ENCODE measurements at regions not wholly inside any gene's neighbourhood (a gene's known extent, or its start where the extent isn't known, plus 50 kb on each side); places are given as distances from the start of the nearest gene placed in this dataset.
A peak's percentile ranks its signal among the peaks of the same experiment; 100 is the strongest.

GRCh38 chrX:107565931-107566603 lies 62.2 kb upstream of the PRPS1 start:
- H3K4me2 ChIP-seq, result 0 out of 2 replicates have a peak overlapping the region, but pooled peaks have one; percentile 11
- Mint-ChIP-seq H3K9me3 (no peaks in the 10 kb centered on the region), H3K4me3 (peak overlapping the region; percentile 19; the same call in 1 of the 3 replicates), H3K36me3 (ENCODE audit: low read depth) (no peaks in the 10 kb centered on the region), H3K4me1 (peaks cover 55% of the 10 kb centered on the region), H3K27me3 (ENCODE audit: insufficient read depth, low read depth, poor library complexity) (peaks cover 6% of the 10 kb centered on the region), H3K27ac (peak overlapping the region; percentile 92; the same call in 1 of the 2 replicates)
- H3F3A ChIP-seq (replicated peaks; ENCODE audit: low read depth), result no peaks in the 10 kb centered on the region
- ATAC-seq (peak; percentile 86), DNase-seq (ENCODE audit: low spot score) (peak; percentile 78)
- no peaks in the 10 kb centered on the region for H4K20me1 ChIP-seq (replicated peaks; ENCODE audit: insufficient read depth)
- no peaks in the 10 kb centered on the region for H3K27me3 ChIP-seq (ENCODE audit: insufficient read depth)
- H3K79me2 ChIP-seq (replicated peaks; ENCODE audit: insufficient read depth), result no peaks in the 10 kb centered on the region
- peak overlapping the region; percentile 57; the same call in 1 of the 2 replicates for H3K27ac ChIP-seq (ENCODE audit: low read depth)
- H2AFZ ChIP-seq, result no peak overlapping the region
- H3K36me3 ChIP-seq (ENCODE audit: insufficient read depth), result no peaks in the 10 kb centered on the region
- H3K9me2 ChIP-seq (ENCODE audit: insufficient read depth), result no peaks in the 10 kb centered on the region
- H3K4me1 ChIP-seq (ENCODE audit: insufficient read depth), result peaks cover 16% of the 10 kb centered on the region
- peak; percentile 53; the same call in 1 of the 2 replicates for TF ChIP-seq CREB1 (CRISPR knock-in tag; IDR thresholded peaks at IDR 0.05; ENCODE audit: low read depth)
- TF ChIP-seq POLR2AphosphoS5 (IDR thresholded peaks at IDR 0.05; ENCODE audit: low read depth), result no peak
- H3K4me3 ChIP-seq, result no peak overlapping the region

- Mint-ChIP-seq H3K4me3 (no peak overlapping the region), H3K36me3 (ENCODE audit: low read depth) (no peaks in the 10 kb centered on the region), H3K27ac (peak overlapping the region; percentile 92; the same call in 1 of the 2 replicates), H3K27me3 (ENCODE audit: insufficient read depth, low read depth, poor library complexity) (peaks cover 6% of the 10 kb centered on the region), H3K9me3 (no peaks in the 10 kb centered on the region), H3K4me1 (peaks cover 50% of the 10 kb centered on the region)
- H3K4me1 ChIP-seq (ENCODE audit: insufficient read depth), result peaks cover 16% of the 10 kb centered on the region
- H3K4me2 ChIP-seq, result no peak overlapping the region
- H3K9me2 ChIP-seq (ENCODE audit: insufficient read depth), result no peaks in the 10 kb centered on the region
- DNase-seq (ENCODE audit: low spot score), result peak; percentile 33
- ATAC-seq, result no peak
- H3K79me2 ChIP-seq (replicated peaks; ENCODE audit: insufficient read depth), result no peaks in the 10 kb centered on the region
- no peaks in the 10 kb centered on the region for H3K36me3 ChIP-seq (ENCODE audit: insufficient read depth)
- no peak overlapping the region for H2AFZ ChIP-seq
- TF ChIP-seq ZNF462 (CRISPR knock-in tag; IDR thresholded peaks at IDR 0.05) (no peak), ZNF114 (CRISPR knock-in tag; IDR thresholded peaks at IDR 0.05) (no peak)
- no peaks in the 10 kb centered on the region for H3K27me3 ChIP-seq (ENCODE audit: insufficient read depth)
- H3K4me3 ChIP-seq, result no peak overlapping the region
- no peaks in the 10 kb centered on the region for H4K20me1 ChIP-seq (replicated peaks; ENCODE audit: insufficient read depth)
- H3F3A ChIP-seq (replicated peaks; ENCODE audit: low read depth), result no peaks in the 10 kb centered on the region
- H3K27ac ChIP-seq (ENCODE audit: low read depth), result no peak overlapping the region; the same call in 1 of the 2 replicates
Observed at GRCh38 chrX:107566604-107567262, 61.6 kb upstream of the PRPS1 start.
